Heart left ventricle (tissue), 16 donors: ENCODE measurements at regions not wholly inside any gene's neighbourhood (a gene's known extent, or its start where the extent isn't known, plus 50 kb on each side); places are given as distances from the start of the nearest gene placed in this dataset.

Experiments
- ATAC-seq, 4 donors: fragments of 200-7000 bp; cut with Tn5 transposase; one replicate each; pipeline ENCODE4 v1.9.1; 2020 to 2022; ENCODE audit warnings: moderate library complexity in 4 of 4, mild to moderate bottlenecking in 3 of 4, moderate number of reproducible peaks in 1 of 4
- DNase-seq, 5 donors: peaks; one replicate each; pipeline ENCODE4 v3.0.0-alpha.2; 2020
- H3K27ac ChIP-seq, 12 donors: fragments of 200-600 bp; sonication (generic) in 4 of 12; one replicate each; pipeline versions ENCODE4 v1.5.0 to v1.8.0; 2016 to 2022; ENCODE audit warnings: mild to moderate bottlenecking in 2 of 12
- H3K27me3 ChIP-seq, 9 donors: fragments of 200-600 bp; sonication (generic) in 2 of 9; one replicate each; pipeline versions ENCODE4 v1.5.1 to v1.8.0; 2016 to 2022; ENCODE audit warnings: mild to moderate bottlenecking in 3 of 9
- H3K36me3 ChIP-seq, 9 donors: fragments of 200-600 bp; sonication (generic) in 2 of 9; one replicate each; pipeline versions ENCODE4 v1.5.0 to v1.8.0; 2018 to 2022; ENCODE audit warnings: mild to moderate bottlenecking in 2 of 9
- H3K4me1 ChIP-seq, 12 donors: fragments of 200-600 bp; sonication (generic) in 4 of 12; one replicate each; pipeline versions ENCODE4 v1.5.0 to v1.8.0; 2016 to 2022; ENCODE audit warnings: mild to moderate bottlenecking in 3 of 12
- H3K4me3 ChIP-seq, 12 donors: fragments of 200-600 bp; sonication (generic) in 4 of 12; one replicate each; pipeline versions ENCODE4 v1.5.0 to v1.8.0; 2017 to 2022; ENCODE audit warnings: mild to moderate bottlenecking in 9 of 12, moderate library complexity in 4 of 12
- H3K9me3 ChIP-seq, 12 donors: fragments of 200-600 bp; sonication (generic) in 4 of 12; one replicate each; pipeline versions ENCODE4 v1.5.0 to v1.8.0; 2016 to 2022; ENCODE audit warnings: mild to moderate bottlenecking in 1 of 12
- POLR2A ChIP-seq, 2 donors: fragments of 450-650 bp; IDR thresholded peaks; one replicate each; pipeline ENCODE4 v1.6.1; 2017; ENCODE audit warnings: antibody characterized with exemption in 2 of 2, mild to moderate bottlenecking in 2 of 2, moderate library complexity in 2 of 2
- WGBS, 4 donors: extraction: QIAGEN DNeasy Blood & Tissue Kit in 2 of 4; methylation state at CpG; one replicate each; pipeline versions ENCODE4 v1.1.5 to v1.1.7; 2013 to 2018; 5-methylcytosine and 5-hydroxymethylcytosine counted together
- intact Hi-C, 10 donors: fragments of 100-400 bp; cut with DNase I; formaldehyde crosslinking; loops; one replicate each; pipeline versions ENCODE4 v1.11.1 to v1.14.2; 2022
- TF ChIP-seq, protein P1 (sequence below), 12 donors: fragments of 200-600 bp; sonication (generic) in 4 of 12; IDR thresholded peaks; one replicate each; pipeline versions ENCODE4 v1.5.0 to v1.8.0; 2018 to 2022; ENCODE audit warnings: antibody characterized with exemption in 12 of 12, mild to moderate bottlenecking in 5 of 12
- donor health status: ischemic (EF 13 %, LVEDD 7.1; RV severe dilation, severe dysfunction).
- donor health status: healthy with polysubstance abuse.
- donor health status: DM: no; HTN: yes; CAD: no.
- donor health status: DM: no; HTN: no; CAD: no.
- donor health status: ischemic (EF 25% LVEDD 6.9; RV normal size, moderate dysfunction).
- donor health status: ischemic (EF 25% LVEDD 5.7; RV mildly dilated, moderate dysfunction).
- donor health status: healthy.
- donor health status: DM: yes; HTN: yes; CAD: no.
- donor health status: ischemic (EF 35%, LVEDD 5.7; RV mildly dilated, moderate dysfunction).
- donor health status: nonischemic (EF 11% LVEDD 7.7; RV severe dilation, severe dysfunction).
- donor health status: DM: yes; HTN: yes; CAD: no.
- donor health status: PGD.
- donor health status: ischemic (EF 29% LVEDD 5.4; RV normal size, mild dysfunction).
- donor health status: nonischemic (EF 23%, LVEDD 6.1; RV moderate dilation, normal function).

GRCh38 chr4:33067221-33067620 lies 2347.1 kb downstream of the PCDH7 start:
- no peaks in the 10 kb centered on the region for H3K36me3 ChIP-seq
- H3K4me3 ChIP-seq, result no peak overlapping the region
- WGBS, 4 donors, result 48 to 59% (median 54%) methylated on average over 1 of the region's 1 CpG
- ATAC-seq (no peak), DNase-seq (no peak)
- no peak overlapping the region for H3K27ac ChIP-seq
- intact Hi-C loops, result no loop called here
- no peak for TF ChIP-seq POLR2A (IDR thresholded peaks at IDR 0.05)
- TF ChIP-seq, protein P1, sequence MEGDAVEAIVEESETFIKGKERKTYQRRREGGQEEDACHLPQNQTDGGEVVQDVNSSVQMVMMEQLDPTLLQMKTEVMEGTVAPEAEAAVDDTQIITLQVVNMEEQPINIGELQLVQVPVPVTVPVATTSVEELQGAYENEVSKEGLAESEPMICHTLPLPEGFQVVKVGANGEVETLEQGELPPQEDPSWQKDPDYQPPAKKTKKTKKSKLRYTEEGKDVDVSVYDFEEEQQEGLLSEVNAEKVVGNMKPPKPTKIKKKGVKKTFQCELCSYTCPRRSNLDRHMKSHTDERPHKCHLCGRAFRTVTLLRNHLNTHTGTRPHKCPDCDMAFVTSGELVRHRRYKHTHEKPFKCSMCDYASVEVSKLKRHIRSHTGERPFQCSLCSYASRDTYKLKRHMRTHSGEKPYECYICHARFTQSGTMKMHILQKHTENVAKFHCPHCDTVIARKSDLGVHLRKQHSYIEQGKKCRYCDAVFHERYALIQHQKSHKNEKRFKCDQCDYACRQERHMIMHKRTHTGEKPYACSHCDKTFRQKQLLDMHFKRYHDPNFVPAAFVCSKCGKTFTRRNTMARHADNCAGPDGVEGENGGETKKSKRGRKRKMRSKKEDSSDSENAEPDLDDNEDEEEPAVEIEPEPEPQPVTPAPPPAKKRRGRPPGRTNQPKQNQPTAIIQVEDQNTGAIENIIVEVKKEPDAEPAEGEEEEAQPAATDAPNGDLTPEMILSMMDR (IDR thresholded peaks at IDR 0.05), result no peak
- H3K9me3 ChIP-seq, result peaks cover 0 to 12% (median 0%) of the 10 kb centered on the region in 12 donors
- H3K27me3 ChIP-seq, result no peaks in the 10 kb centered on the region
- H3K4me1 ChIP-seq, result peaks cover 0 to 2% (median 0%) of the 10 kb centered on the region in 12 donors

DNA sequence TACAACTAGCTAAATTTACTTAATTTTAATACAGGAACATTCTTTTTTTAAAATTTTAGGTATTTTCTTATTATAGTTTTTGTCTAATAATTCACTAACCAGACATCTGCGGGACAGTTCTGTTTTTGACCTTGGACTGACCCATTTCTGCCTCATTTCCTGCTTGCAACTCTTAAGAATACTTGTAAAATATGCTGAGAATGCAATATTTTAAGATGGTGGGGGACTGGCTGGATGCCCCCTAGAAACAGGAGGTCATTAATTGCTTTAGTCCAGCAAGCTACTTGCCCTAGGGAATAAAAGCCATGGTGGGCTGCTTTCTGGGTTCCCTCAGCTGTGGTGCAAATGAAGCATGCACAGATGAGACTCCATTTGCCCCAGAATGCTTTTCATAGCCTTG lies 2348.4 kb downstream of the PCDH7 start:
- peaks cover 0 to 12% (median 0%) of the 10 kb centered on the region in 12 donors for H3K9me3 ChIP-seq
- no peak overlapping the region for H3K4me3 ChIP-seq
- peaks cover 0 to 15% (median 0%) of the 10 kb centered on the region in 12 donors for H3K4me1 ChIP-seq
- no peaks in the 10 kb centered on the region for H3K36me3 ChIP-seq
- intact Hi-C loops, result no loop called here
- 65 to 75% (median 70%) methylated on average over 1 of the region's 1 CpG for WGBS, 4 donors
- ATAC-seq (no peak), DNase-seq (no peak)
- H3K27me3 ChIP-seq, result no peaks in the 10 kb centered on the region
- TF ChIP-seq, protein P1 (IDR thresholded peaks at IDR 0.05), result no peak
- TF ChIP-seq POLR2A (IDR thresholded peaks at IDR 0.05), result no peak
- no peak overlapping the region for H3K27ac ChIP-seq

DNA sequence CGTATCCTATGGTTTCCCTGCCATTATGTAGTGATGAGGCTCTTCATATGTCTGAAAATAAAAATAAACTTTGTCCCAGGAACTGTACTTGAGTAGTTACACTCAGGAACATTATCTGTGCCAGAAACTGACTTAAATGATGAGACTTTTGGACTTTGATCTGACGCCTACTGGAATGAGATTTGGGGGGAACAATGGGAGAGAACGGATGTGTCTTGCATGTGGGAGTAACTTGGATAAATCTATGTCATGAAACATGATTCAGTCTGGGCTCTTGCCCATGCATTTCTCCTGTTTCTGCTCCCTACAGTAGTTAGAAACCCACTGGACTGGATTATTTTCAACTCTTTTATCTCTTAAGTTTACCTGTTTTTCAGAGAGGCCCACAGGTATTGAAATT lies 2351.4 kb downstream of the PCDH7 start:
- ATAC-seq, result no peak
- Histone ChIP-seq H3K4me3 (no peak overlapping the region), H3K27ac (no peak overlapping the region), H3K4me1 (peaks cover 0 to 18% (median 0%) of the 10 kb centered on the region in 12 donors), H3K27me3 (no peaks in the 10 kb centered on the region), H3K36me3 (no peaks in the 10 kb centered on the region), H3K9me3 (peaks cover 0 to 12% (median 0%) of the 10 kb centered on the region in 12 donors)
- DNase-seq, result no peak
- TF ChIP-seq, protein P1 (IDR thresholded peaks at IDR 0.05), result no peak
- TF ChIP-seq POLR2A (IDR thresholded peaks at IDR 0.05), result no peak
- 46 to 54% (median 54%) methylated on average over 3 of the region's 3 CpGs for WGBS, 4 donors
- intact Hi-C loops, result no loop called here

DNA sequence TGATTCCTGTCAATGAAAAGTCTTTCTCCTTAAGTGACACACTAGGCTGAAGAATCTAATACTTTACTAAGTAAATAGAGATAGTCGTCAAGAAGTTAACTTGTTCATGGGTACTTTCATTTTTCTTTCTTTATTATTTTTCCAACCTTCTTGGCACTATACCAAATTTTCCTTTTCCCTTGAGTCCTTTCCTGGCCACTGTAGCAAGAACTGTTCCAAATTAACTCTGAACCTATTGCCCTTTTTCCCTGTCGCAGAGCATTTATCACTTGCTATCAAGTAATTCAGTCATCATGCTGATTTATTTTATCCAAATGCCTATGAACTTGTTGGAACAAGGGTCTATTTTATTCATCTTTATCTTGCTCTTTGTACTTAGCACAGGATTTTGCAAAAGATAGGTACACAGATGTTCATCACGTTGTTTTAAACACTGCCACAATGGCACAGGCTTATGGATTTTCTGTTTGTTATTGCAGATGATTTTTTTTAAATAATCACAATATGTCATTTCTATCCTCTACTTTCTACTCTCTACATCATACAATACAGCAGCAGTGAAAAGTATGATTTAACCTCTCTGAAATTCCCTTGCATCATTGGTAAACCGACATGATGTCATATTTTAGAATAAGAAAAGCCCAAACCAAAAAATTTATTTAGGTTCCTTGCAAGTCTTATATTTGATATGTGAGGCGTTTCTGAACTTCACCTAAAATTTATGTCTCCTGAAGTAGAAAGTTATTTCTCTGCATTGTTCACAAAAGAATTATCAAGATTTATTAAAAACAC lies 2352.3 kb downstream of the PCDH7 start:
- intact Hi-C loops, result no loop called here
- H3K4me1 ChIP-seq, result peaks cover 0 to 18% (median 0%) of the 10 kb centered on the region in 12 donors
- no peak for DNase-seq
- H3K36me3 ChIP-seq, result no peaks in the 10 kb centered on the region
- H3K27me3 ChIP-seq, result no peaks in the 10 kb centered on the region
- TF ChIP-seq, protein P1 (IDR thresholded peaks at IDR 0.05), result no peak
- TF ChIP-seq POLR2A (IDR thresholded peaks at IDR 0.05), result no peak
- no peak overlapping the region for H3K27ac ChIP-seq
- WGBS, 4 donors, result 47 to 57% (median 51%) methylated on average over 5 of the region's 5 CpGs
- H3K4me3 ChIP-seq, result no peak overlapping the region
- H3K9me3 ChIP-seq, result peaks cover 0 to 12% (median 0%) of the 10 kb centered on the region in 12 donors
- ATAC-seq, result no peak
